Esophagus squamous epithelium (tissue), 4 donors: ENCODE measurements at regions not wholly inside any gene's neighbourhood (a gene's known extent, or its start where the extent isn't known, plus 50 kb on each side); places are given as distances from the start of the nearest gene placed in this dataset.

ENCODE experiments used
- CTCF ChIP-seq, 6 experiments: fragments of 450-650 bp in 4 of 6; fragments of 200-600 bp in 2 of 6; sonication (generic) in 2 of 6; IDR thresholded peaks; one replicate each; pipeline ENCODE4 v1.5.1; 2016 to 2019; ENCODE audit warnings: antibody characterized with exemption in 6 of 6, mild to moderate bottlenecking in 4 of 6, moderate library complexity in 4 of 6
- POLR2A ChIP-seq, 4 donors: fragments of 450-650 bp; IDR thresholded peaks; one replicate each; pipeline ENCODE4 v1.6.1; 2017; ENCODE audit warnings: antibody characterized with exemption in 4 of 4, mild to moderate bottlenecking in 4 of 4, moderate library complexity in 3 of 4

GRCh38 chr14:26888592-26888991 is 290.8 kb upstream of the NOVA1 start:
- TF ChIP-seq CTCF (IDR thresholded peaks at IDR 0.05) (no peak), POLR2A (IDR thresholded peaks at IDR 0.05) (no peak)
